PFSK-1 (cell line): ENCODE measurements at regions not wholly inside any gene's neighbourhood (a gene's known extent, or its start where the extent isn't known, plus 50 kb on each side); places are given as distances from the start of the nearest gene placed in this dataset.

ENCODE experiments used
- FOXP2 ChIP-seq: optimal IDR thresholded peaks from 2 replicates; pipeline ENCODE3; 2011; ENCODE audit warnings: borderline replicate concordance, control low read depth, inconsistent platforms; ENCODE audit not compliant: insufficient read depth; ENCODE audit errors: extremely low read length, extremely low read depth
- POLR2AphosphoS5 ChIP-seq: IDR thresholded peaks from 2 replicates; pipeline ENCODE4 v1.6.1; 2012; ENCODE audit warnings: low read depth, mild to moderate bottlenecking, control low read depth, low read length, moderate library complexity
- REST ChIP-seq, 2 experiments: IDR thresholded peaks; 2 replicates each; pipeline versions ENCODE4 v1.6.1 to v1.8.0; 2011 to 2012; ENCODE audit warnings: low read depth in 2 of 2, low read length in 2 of 2, control low read depth in 1 of 2, inconsistent platforms in 1 of 2, mild to moderate bottlenecking in 1 of 2, moderate library complexity in 1 of 2; ENCODE audit not compliant: insufficient read depth in 1 of 2
- SIN3A ChIP-seq: IDR thresholded peaks from 2 replicates; pipeline ENCODE4 v1.6.1; 2012; ENCODE audit warnings: mild to moderate bottlenecking, low read length, moderate library complexity, borderline replicate concordance; ENCODE audit not compliant: insufficient read depth
- TAF1 ChIP-seq: IDR thresholded peaks from 2 replicates; pipeline ENCODE4 v1.6.1; 2012; ENCODE audit warnings: low read length, control low read depth, borderline replicate concordance; ENCODE audit not compliant: insufficient read depth

- no peak for TF ChIP-seq POLR2AphosphoS5
- TF ChIP-seq SIN3A, result no peak
- TF ChIP-seq TAF1, result no peak
- TF ChIP-seq REST (IDR thresholded peaks at IDR 0.05; ENCODE audit: insufficient read depth in 1 of 2, low read depth in 2 of 2, low read length in 2 of 2), result peak; percentile 76 to 94
- no peak for TF ChIP-seq FOXP2
Measured at GRCh38 chr2:35526741-35527140, 828.8 kb upstream of the CRIM1 start.
